Lung (tissue), 11 donors: ENCODE measurements at regions not wholly inside any gene's neighbourhood (a gene's known extent, or its start where the extent isn't known, plus 50 kb on each side); places are given as distances from the start of the nearest gene placed in this dataset.

Experiments used
- ATAC-seq: fragments of 200-7000 bp; cut with Tn5 transposase; one replicate; pipeline ENCODE4 v1.9.1; 2020; ENCODE audit warnings: moderate number of reproducible peaks; ENCODE audit not compliant: insufficient read depth, low FRiP score
- DNase-seq, 3 donors: peaks; one replicate each; pipeline ENCODE4 v3.0.0-alpha.2; 2013 to 2017
- H3K27ac ChIP-seq, 2 donors: one replicate each; pipeline ENCODE4 v1.5.1; 2013; ENCODE audit warnings: mild to moderate bottlenecking in 2 of 2, moderate library complexity in 2 of 2, control low read depth in 1 of 2, inconsistent platforms in 1 of 2, low read depth in 1 of 2, low read length in 1 of 2
- H3K27me3 ChIP-seq, 3 donors: one replicate each; pipeline ENCODE4 v1.5.1; 2013; ENCODE audit warnings: low read length in 2 of 3; ENCODE audit not compliant: control insufficient read depth in 3 of 3, insufficient read depth in 3 of 3
- H3K36me3 ChIP-seq, 4 donors: one replicate each; pipeline ENCODE4 v1.5.1; 2013; ENCODE audit warnings: low read length in 4 of 4, mild to moderate bottlenecking in 1 of 4, moderate library complexity in 1 of 4; ENCODE audit not compliant: control insufficient read depth in 4 of 4, insufficient read depth in 4 of 4
- H3K4me1 ChIP-seq, 5 donors: one replicate each; pipeline ENCODE4 v1.5.1; 2013; ENCODE audit warnings: low read length in 5 of 5, mild to moderate bottlenecking in 2 of 5, moderate library complexity in 1 of 5; ENCODE audit not compliant: control insufficient read depth in 5 of 5, insufficient read depth in 5 of 5
- H3K4me3 ChIP-seq: one replicate; pipeline ENCODE4 v1.5.1; 2013; ENCODE audit warnings: mild to moderate bottlenecking, control low read depth, moderate library complexity
- H3K9ac ChIP-seq, 2 donors: one replicate each; pipeline ENCODE4 v1.5.1; 2013; ENCODE audit warnings: low read length in 2 of 2, control low read depth in 1 of 2; ENCODE audit not compliant: insufficient read depth in 1 of 2
- H3K9me3 ChIP-seq, 4 donors: one replicate each; pipeline ENCODE4 v1.5.1; 2013; ENCODE audit warnings: low read length in 3 of 4, mild to moderate bottlenecking in 1 of 4, moderate library complexity in 1 of 4; ENCODE audit not compliant: control insufficient read depth in 4 of 4, insufficient read depth in 3 of 4
- CTCF ChIP-seq: IDR thresholded peaks from 2 replicates; pipeline ENCODE4 v1.5.1; 2012; ENCODE audit warnings: mild to moderate bottlenecking; ENCODE audit errors: control extremely low read depth, extremely low read depth
- WGBS, 2 donors: extraction: QIAGEN DNeasy Blood & Tissue Kit; methylation state at CpG; one replicate each; pipeline ENCODE4 v1.1.7; 2013; 5-methylcytosine and 5-hydroxymethylcytosine counted together
- donor health status: control.
- donor health status: control.
- donor health status: Bipolar disorder and iron deficiency.
- donor health status: healthy.
- donor health status: DM: yes; HTN: yes; CAD: no.

GRCh38 chr9:90986161-90986560 is 184.5 kb downstream of the SYK start:
- no peaks in the 10 kb centered on the region for H3K27me3 ChIP-seq
- no peak for TF ChIP-seq CTCF
- no peaks in the 10 kb centered on the region for H3K4me1 ChIP-seq
- peaks cover 0 to 9% (median 0%) of the 10 kb centered on the region in 4 donors for H3K9me3 ChIP-seq
- H3K9ac ChIP-seq = no peak overlapping the region
- ATAC-seq (no peak), DNase-seq (no peak)
- WGBS, 2 donors = 77 to 83% methylated on average over 3 of the region's 3 CpGs
- no peaks in the 10 kb centered on the region for H3K36me3 ChIP-seq
- H3K4me3 ChIP-seq = no peak overlapping the region
- H3K27ac ChIP-seq = no peak overlapping the region

GRCh38 chr9:90987566-90987965 is 185.9 kb downstream of the SYK start:
- no peaks in the 10 kb centered on the region for H3K27me3 ChIP-seq
- 49 to 72% methylated on average over 2 of the region's 2 CpGs for WGBS, 2 donors
- H3K4me3 ChIP-seq = no peak overlapping the region
- no peaks in the 10 kb centered on the region for H3K36me3 ChIP-seq
- ATAC-seq = no peak
- H3K9ac ChIP-seq = no peak overlapping the region
- no peaks in the 10 kb centered on the region for H3K4me1 ChIP-seq
- H3K9me3 ChIP-seq = peaks cover 0 to 9% (median 0%) of the 10 kb centered on the region in 4 donors
- no peak for TF ChIP-seq CTCF
- DNase-seq = no peak
- no peak overlapping the region for H3K27ac ChIP-seq

- 87 to 95% methylated on average over 1 of the region's 1 CpG for WGBS, 2 donors
- no peaks in the 10 kb centered on the region for H3K4me1 ChIP-seq
- no peaks in the 10 kb centered on the region for H3K27me3 ChIP-seq
- H3K27ac ChIP-seq = no peak overlapping the region
- DNase-seq = no peak
- H3K4me3 ChIP-seq = no peak overlapping the region
- no peaks in the 10 kb centered on the region for H3K36me3 ChIP-seq
- ATAC-seq = no peak
- no peak for TF ChIP-seq CTCF
- peaks cover 0 to 9% (median 0%) of the 10 kb centered on the region in 4 donors for H3K9me3 ChIP-seq
- no peak overlapping the region for H3K9ac ChIP-seq
Observed at GRCh38 chr9:90988318-90988717, 186.7 kb downstream of the SYK start.

- peaks cover 0 to 9% (median 0%) of the 10 kb centered on the region in 4 donors for H3K9me3 ChIP-seq
- WGBS, 2 donors = 40 to 70% methylated on average over 1 of the region's 1 CpG
- H3K36me3 ChIP-seq = no peaks in the 10 kb centered on the region
- ATAC-seq = no peak
- no peak for DNase-seq
- no peak overlapping the region for H3K27ac ChIP-seq
- no peak overlapping the region for H3K9ac ChIP-seq
- H3K4me3 ChIP-seq = no peak overlapping the region
- TF ChIP-seq CTCF = no peak
- H3K4me1 ChIP-seq = no peaks in the 10 kb centered on the region
- H3K27me3 ChIP-seq = no peaks in the 10 kb centered on the region
Observed at GRCh38 chr9:90991953-90992352, 190.3 kb downstream of the SYK start.
